ENCODE measurements at regions not wholly inside any gene's neighbourhood (a gene's known extent, or its start where the extent isn't known, plus 50 kb on each side); places are given as distances from the start of the nearest gene placed in this dataset.

GRCh38 chr17:12567077-12568053 is 98.3 kb upstream of the MYOCD start:
- ATAC-seq (no peak), FAIRE-seq (no peak), DNase-seq (ENCODE audit: low read depth, low spot score) (no peak)
- H3K79me2 ChIP-seq (ENCODE audit: control insufficient read depth, insufficient read depth, low read length), result no peaks in the 10 kb centered on the region
- no peak overlapping the region for H3K9ac ChIP-seq (ENCODE audit: control insufficient read depth, insufficient read depth, low read length)
- intact Hi-C loops (cut with micrococcal nuclease; ENCODE audit: unreplicated experiment), result no loop called here
- in situ Hi-C loops (cut with MboI), result no loop called here
- H3K4me1 ChIP-seq (ENCODE audit: control insufficient read depth, insufficient read depth, low read length), result no peaks in the 10 kb centered on the region; the same call in 1 of the 2 replicates
- ChIA-PET SMC1A (ENCODE audit: uncharacterized antibody, unreplicated experiment) (interaction anchor here (0.7 to 1.3 kb wide), 2 partner anchors 19 to 105 kb away, joined by 3 read pairs; no protein-coding TSS in a partner anchor), CTCF (interaction anchor here (0.7 to 1.9 kb wide), 3 partner anchors 16 to 224 kb away, joined by 3 to 6 read pairs (median 3); no protein-coding TSS in a partner anchor), RAD21 (ENCODE audit: unreplicated experiment) (no interaction called here), POLR2A (no interaction called here)
- TF ChIP-seq NKRF (conservative IDR thresholded peaks at IDR 0.05) (no peak), MLLT1 (IDR thresholded peaks at IDR 0.05) (no peak), RAD21 (IDR thresholded peaks at IDR 0.05; ENCODE audit: insufficient read depth, low read depth, low read length) (no peak), POU2F2 (IDR thresholded peaks at IDR 0.05; ENCODE audit: borderline replicate concordance, low read depth, low read length) (no peak), KLF5 (IDR thresholded peaks at IDR 0.05; ENCODE audit: partially characterized antibody) (no peak), SPI1 (IDR thresholded peaks at IDR 0.05; ENCODE audit: borderline replicate concordance, insufficient read depth, low read depth, low read length) (no peak), CHD4 (IDR thresholded peaks at IDR 0.05) (no peak), BHLHE40 (IDR thresholded peaks at IDR 0.05; ENCODE audit: borderline replicate concordance in 1 of 2, low read depth in 2 of 2, low read length in 1 of 2) (no peak), USF1 (IDR thresholded peaks at IDR 0.05; ENCODE audit: borderline replicate concordance, extremely low read length, insufficient read depth, low read depth, low read length) (no peak), SIN3A (IDR thresholded peaks at IDR 0.05; ENCODE audit: low read depth, low read length) (no peak)
- no peaks in the 10 kb centered on the region for H3K27me3 ChIP-seq (replicated peaks in 1 of 2; ENCODE audit: control insufficient read depth in 2 of 2, insufficient read depth in 2 of 2, low read length in 1 of 2)
- H3K9me3 ChIP-seq (replicated peaks; ENCODE audit: control insufficient read depth, insufficient read depth, low read length), result no peaks in the 10 kb centered on the region
- no peak overlapping the region for H3K4me3 ChIP-seq
- BruUV-seq (replicated peaks), result no TSS peak
- no peak overlapping the region for H2AFZ ChIP-seq (ENCODE audit: control insufficient read depth, low read depth, low read length)
- no peaks in the 10 kb centered on the region for H3K36me3 ChIP-seq (ENCODE audit: control insufficient read depth in 2 of 2, insufficient read depth in 2 of 2, low read length in 1 of 2)
- WGBS (ENCODE audit: insufficient coverage, insufficient replicate concordance, low lambda C conversion rate, missing lambda C conversion rate), result 19% methylated on average over 10 of the region's 10 CpGs
- H4K20me1 ChIP-seq (ENCODE audit: control insufficient read depth, insufficient read depth), result no peaks in the 10 kb centered on the region
- H3K27ac ChIP-seq (ENCODE audit: control insufficient read depth, insufficient read depth), result no peak overlapping the region
- H3K4me2 ChIP-seq (ENCODE audit: control insufficient read depth, insufficient read depth), result no peak overlapping the region

Data from GM12878 (cell line).